ENCODE measurements at regions not wholly inside any gene's neighbourhood (a gene's known extent, or its start where the extent isn't known, plus 50 kb on each side); places are given as distances from the start of the nearest gene placed in this dataset.

- TF ChIP-seq, protein P1, sequence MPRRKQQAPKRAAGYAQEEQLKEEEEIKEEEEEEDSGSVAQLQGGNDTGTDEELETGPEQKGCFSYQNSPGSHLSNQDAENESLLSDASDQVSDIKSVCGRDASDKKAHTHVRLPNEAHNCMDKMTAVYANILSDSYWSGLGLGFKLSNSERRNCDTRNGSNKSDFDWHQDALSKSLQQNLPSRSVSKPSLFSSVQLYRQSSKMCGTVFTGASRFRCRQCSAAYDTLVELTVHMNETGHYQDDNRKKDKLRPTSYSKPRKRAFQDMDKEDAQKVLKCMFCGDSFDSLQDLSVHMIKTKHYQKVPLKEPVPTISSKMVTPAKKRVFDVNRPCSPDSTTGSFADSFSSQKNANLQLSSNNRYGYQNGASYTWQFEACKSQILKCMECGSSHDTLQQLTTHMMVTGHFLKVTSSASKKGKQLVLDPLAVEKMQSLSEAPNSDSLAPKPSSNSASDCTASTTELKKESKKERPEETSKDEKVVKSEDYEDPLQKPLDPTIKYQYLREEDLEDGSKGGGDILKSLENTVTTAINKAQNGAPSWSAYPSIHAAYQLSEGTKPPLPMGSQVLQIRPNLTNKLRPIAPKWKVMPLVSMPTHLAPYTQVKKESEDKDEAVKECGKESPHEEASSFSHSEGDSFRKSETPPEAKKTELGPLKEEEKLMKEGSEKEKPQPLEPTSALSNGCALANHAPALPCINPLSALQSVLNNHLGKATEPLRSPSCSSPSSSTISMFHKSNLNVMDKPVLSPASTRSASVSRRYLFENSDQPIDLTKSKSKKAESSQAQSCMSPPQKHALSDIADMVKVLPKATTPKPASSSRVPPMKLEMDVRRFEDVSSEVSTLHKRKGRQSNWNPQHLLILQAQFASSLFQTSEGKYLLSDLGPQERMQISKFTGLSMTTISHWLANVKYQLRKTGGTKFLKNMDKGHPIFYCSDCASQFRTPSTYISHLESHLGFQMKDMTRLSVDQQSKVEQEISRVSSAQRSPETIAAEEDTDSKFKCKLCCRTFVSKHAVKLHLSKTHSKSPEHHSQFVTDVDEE (CRISPR knock-in tag; IDR thresholded peaks at IDR 0.05): no peak
- no peak for TF ChIP-seq ZFP3 (CRISPR knock-in tag; IDR thresholded peaks at IDR 0.05)
Observed at GRCh38 chr1:192940658-192941057, 118.5 kb downstream of the UCHL5 start (continued).

GRCh38 chr1:192941722-192942411 is 117.3 kb downstream of the UCHL5 start:
- no peak for ATAC-seq
- TF ChIP-seq PPARA (CRISPR knock-in tag; IDR thresholded peaks at IDR 0.05; ENCODE audit: borderline replicate concordance): no peak
- no peak for TF ChIP-seq ISL1 (CRISPR knock-in tag; IDR thresholded peaks at IDR 0.05)
- TF ChIP-seq ZC3H10 (CRISPR knock-in tag; IDR thresholded peaks at IDR 0.05): no peak
- no peak for TF ChIP-seq GLIS3 (CRISPR knock-in tag; IDR thresholded peaks at IDR 0.05)
- TF ChIP-seq, protein P2, sequence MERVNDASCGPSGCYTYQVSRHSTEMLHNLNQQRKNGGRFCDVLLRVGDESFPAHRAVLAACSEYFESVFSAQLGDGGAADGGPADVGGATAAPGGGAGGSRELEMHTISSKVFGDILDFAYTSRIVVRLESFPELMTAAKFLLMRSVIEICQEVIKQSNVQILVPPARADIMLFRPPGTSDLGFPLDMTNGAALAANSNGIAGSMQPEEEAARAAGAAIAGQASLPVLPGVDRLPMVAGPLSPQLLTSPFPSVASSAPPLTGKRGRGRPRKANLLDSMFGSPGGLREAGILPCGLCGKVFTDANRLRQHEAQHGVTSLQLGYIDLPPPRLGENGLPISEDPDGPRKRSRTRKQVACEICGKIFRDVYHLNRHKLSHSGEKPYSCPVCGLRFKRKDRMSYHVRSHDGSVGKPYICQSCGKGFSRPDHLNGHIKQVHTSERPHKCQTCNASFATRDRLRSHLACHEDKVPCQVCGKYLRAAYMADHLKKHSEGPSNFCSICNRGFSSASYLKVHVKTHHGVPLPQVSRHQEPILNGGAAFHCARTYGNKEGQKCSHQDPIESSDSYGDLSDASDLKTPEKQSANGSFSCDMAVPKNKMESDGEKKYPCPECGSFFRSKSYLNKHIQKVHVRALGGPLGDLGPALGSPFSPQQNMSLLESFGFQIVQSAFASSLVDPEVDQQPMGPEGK (CRISPR knock-in tag; IDR thresholded peaks at IDR 0.05; ENCODE audit: borderline replicate concordance): no peak
- no peak for TF ChIP-seq ZNF70 (CRISPR knock-in tag; IDR thresholded peaks at IDR 0.05)
- TF ChIP-seq RARB (CRISPR knock-in tag; IDR thresholded peaks at IDR 0.05): no peak
- no peak for TF ChIP-seq TOX (CRISPR knock-in tag; IDR thresholded peaks at IDR 0.05; ENCODE audit: borderline replicate concordance)
- TF ChIP-seq TCF4 (CRISPR knock-in tag; IDR thresholded peaks at IDR 0.05; ENCODE audit: borderline replicate concordance): no peak
- TF ChIP-seq ARNTL (CRISPR knock-in tag; IDR thresholded peaks at IDR 0.05; ENCODE audit: borderline replicate concordance, low read depth): no peak
- no peak for TF ChIP-seq CSRNP3 (CRISPR knock-in tag; IDR thresholded peaks at IDR 0.05)
- no peak for TF ChIP-seq ZNF8 (CRISPR knock-in tag; IDR thresholded peaks at IDR 0.05)
- no peak for TF ChIP-seq SNAI2 (CRISPR knock-in tag; IDR thresholded peaks at IDR 0.05)
- no peak for TF ChIP-seq CREB5 (CRISPR knock-in tag; IDR thresholded peaks at IDR 0.05; ENCODE audit: low read depth)
- no peak for TF ChIP-seq ZFP30 (CRISPR knock-in tag; IDR thresholded peaks at IDR 0.05)
- TF ChIP-seq OSR1 (CRISPR knock-in tag; IDR thresholded peaks at IDR 0.05): no peak
- TF ChIP-seq ZNF565 (CRISPR knock-in tag; conservative IDR thresholded peaks at IDR 0.05; ENCODE audit: low read depth): no peak
- no peak for TF ChIP-seq ZFP3 (CRISPR knock-in tag; IDR thresholded peaks at IDR 0.05)

- TF ChIP-seq SNAI2 (CRISPR knock-in tag; IDR thresholded peaks at IDR 0.05) (no peak), OSR1 (CRISPR knock-in tag; IDR thresholded peaks at IDR 0.05) (no peak), CREB5 (CRISPR knock-in tag; IDR thresholded peaks at IDR 0.05; ENCODE audit: low read depth) (no peak), ZC3H10 (CRISPR knock-in tag; IDR thresholded peaks at IDR 0.05) (no peak), ISL1 (CRISPR knock-in tag; IDR thresholded peaks at IDR 0.05) (no peak)
- no peak for ATAC-seq
Observed at GRCh38 chr1:192943108-192943507, 116.1 kb downstream of the UCHL5 start.

DNA sequence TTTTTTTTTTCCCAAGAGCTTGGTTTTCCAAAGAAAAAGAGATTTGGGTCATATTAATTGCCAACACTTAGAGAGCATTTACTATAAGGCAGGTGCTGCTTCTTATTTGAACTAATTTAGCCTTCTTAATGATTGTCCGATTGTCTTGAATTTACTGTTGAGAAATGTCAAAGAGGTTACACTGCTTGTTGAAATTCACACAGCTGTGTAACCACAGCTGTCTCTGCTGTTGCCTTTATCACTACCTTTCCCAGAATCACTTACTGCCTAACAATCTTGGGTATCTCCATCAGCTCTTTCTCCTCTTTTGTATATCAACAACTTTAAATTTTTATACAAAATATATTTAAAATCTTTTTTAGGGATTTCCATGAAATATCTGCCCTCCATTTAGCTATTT is 115.6 kb downstream of the UCHL5 start:
- TF ChIP-seq TOX (CRISPR knock-in tag; IDR thresholded peaks at IDR 0.05; ENCODE audit: borderline replicate concordance) (no peak), ISL1 (CRISPR knock-in tag; IDR thresholded peaks at IDR 0.05) (no peak), ZC3H10 (CRISPR knock-in tag; IDR thresholded peaks at IDR 0.05) (no peak), ARNTL (CRISPR knock-in tag; IDR thresholded peaks at IDR 0.05; ENCODE audit: borderline replicate concordance, low read depth) (no peak), ZFP3 (CRISPR knock-in tag; IDR thresholded peaks at IDR 0.05) (no peak), ZNF8 (CRISPR knock-in tag; IDR thresholded peaks at IDR 0.05) (no peak), ZNF70 (CRISPR knock-in tag; IDR thresholded peaks at IDR 0.05) (no peak)
- no peak for ATAC-seq
